IMR-90 (cell line): ENCODE measurements at regions not wholly inside any gene's neighbourhood (a gene's known extent, or its start where the extent isn't known, plus 50 kb on each side); places are given as distances from the start of the nearest gene placed in this dataset.

Experiments used
- ATAC-seq: fragments of 200-7000 bp; cut with Tn5 transposase; 2 replicates; pipeline ENCODE4 v1.9.1; 2020; ENCODE audit warnings: low read depth, mild to moderate bottlenecking, moderate library complexity
- BruUV-seq: library from RNA; stranded (reverse); fragments of 400-500 nt; replicated peaks from 2 replicates; lab custom pipeline; 2021; lab: Mats Ljungman, UMichigan
- CTCF ChIA-PET: fragments of 300-600 bp; formaldehyde crosslinking; extraction: SDS; loops from one replicate; lab custom pipeline; 2021; ENCODE audit warnings: antibody characterized with exemption; lab: Yijun Ruan, JAX
- POLR2A ChIA-PET: fragments of 300-600 bp; sonication (Branson Sonifier 250); formaldehyde crosslinking; loops from one replicate; lab custom pipeline; 2022; ENCODE audit warnings: antibody characterized with exemption; ENCODE audit not compliant: unreplicated experiment; lab: Charles Lee
- DNase-seq: peaks from one replicate; pipeline ENCODE4 v3.0.0; 2013
- H2AFZ ChIP-seq: replicated peaks from 2 replicates; pipeline ENCODE3; 2013; ENCODE audit warnings: low read length, mild to moderate bottlenecking; ENCODE audit not compliant: poor library complexity
- H2AK5ac ChIP-seq: 2 replicates; pipeline ENCODE4 v1.6.1; 2013; ENCODE audit warnings: low read depth, low read length, inconsistent platforms
- H2AK9ac ChIP-seq: replicated peaks from 2 replicates; pipeline ENCODE3; 2013; ENCODE audit warnings: mild to moderate bottlenecking, low read depth, low read length, moderate library complexity; ENCODE audit not compliant: poor library complexity
- H2BK120ac ChIP-seq: 2 replicates; pipeline ENCODE4 v1.6.1; 2013; ENCODE audit warnings: low read depth, low read length, inconsistent platforms
- H2BK15ac ChIP-seq: 3 replicates; pipeline ENCODE4 v1.6.1; 2013; ENCODE audit warnings: low read depth, low read length, inconsistent platforms
- H2BK20ac ChIP-seq: 2 replicates; pipeline ENCODE4 v1.6.1; 2013; ENCODE audit warnings: low read depth, mild to moderate bottlenecking, inconsistent platforms, low read length, moderate library complexity
- H2BK5ac ChIP-seq: 2 replicates; pipeline ENCODE4 v1.6.1; 2013; ENCODE audit warnings: mild to moderate bottlenecking, low read depth, low read length, inconsistent platforms; ENCODE audit not compliant: poor library complexity, severe bottlenecking
- H3K14ac ChIP-seq: replicated peaks from 2 replicates; pipeline ENCODE4 v1.6.1; 2013; ENCODE audit warnings: low read depth, low read length, inconsistent platforms
- H3K18ac ChIP-seq: 2 replicates; pipeline ENCODE4 v1.6.1; 2013; ENCODE audit warnings: low read depth, low read length, control low read depth
- H3K23ac ChIP-seq: 2 replicates; pipeline ENCODE4 v1.6.1; 2013; ENCODE audit warnings: low read depth, low read length, inconsistent platforms
- H3K27ac ChIP-seq: 2 replicates; pipeline ENCODE4 v1.5.1; 2013; ENCODE audit warnings: mild to moderate bottlenecking, control low read depth, low read length; ENCODE audit not compliant: insufficient read depth
- H3K27me3 ChIP-seq: 2 replicates; pipeline ENCODE4 v1.6.1; 2013; ENCODE audit warnings: low read length; ENCODE audit not compliant: control insufficient read depth, insufficient read depth
- H3K36me3 ChIP-seq: 2 replicates; pipeline ENCODE4 v1.6.1; 2013; ENCODE audit warnings: low read length, mixed read lengths; ENCODE audit not compliant: control insufficient read depth, insufficient read depth
- H3K4ac ChIP-seq: 2 replicates; pipeline ENCODE4 v1.6.1; 2013; ENCODE audit warnings: low read depth, low read length, inconsistent platforms
- H3K4me1 ChIP-seq: 2 replicates; pipeline ENCODE4 v1.6.1; 2013; ENCODE audit warnings: low read length, mixed read lengths; ENCODE audit not compliant: control insufficient read depth, insufficient read depth
- H3K4me2 ChIP-seq: 2 replicates; pipeline ENCODE4 v1.6.1; 2013; ENCODE audit warnings: low read depth, mild to moderate bottlenecking, control low read depth, low read length, moderate library complexity
- H3K4me3 ChIP-seq: 2 replicates; pipeline ENCODE4 v1.5.1; 2013; ENCODE audit warnings: low read depth, mild to moderate bottlenecking, control low read depth, low read length, moderate library complexity; ENCODE audit not compliant: insufficient read depth
- H3K56ac ChIP-seq: 2 replicates; pipeline ENCODE4 v1.6.1; 2013; ENCODE audit warnings: low read length, inconsistent platforms; ENCODE audit not compliant: insufficient read depth; ENCODE audit errors: extremely low read depth
- H3K79me1 ChIP-seq, 2 experiments: 2 replicates each; pipeline ENCODE4 v1.6.1; 2013; ENCODE audit warnings: low read length in 2 of 2, inconsistent platforms in 1 of 2, low read depth in 1 of 2
- H3K9ac ChIP-seq: 2 replicates; pipeline ENCODE4 v1.6.1; 2013; ENCODE audit warnings: low read depth, low read length, control low read depth
- H3K9me1 ChIP-seq: 2 replicates; pipeline ENCODE4 v1.6.1; 2013; ENCODE audit warnings: low read length, inconsistent platforms; ENCODE audit not compliant: insufficient read depth
- H3K9me3 ChIP-seq: 2 replicates; pipeline ENCODE4 v1.6.1; 2013; ENCODE audit warnings: low read length; ENCODE audit not compliant: control insufficient read depth, insufficient read depth
- H4K20me1 ChIP-seq: 2 replicates; pipeline ENCODE4 v1.6.1; 2013; ENCODE audit warnings: low read length, inconsistent platforms; ENCODE audit not compliant: insufficient read depth
- H4K5ac ChIP-seq: 2 replicates; pipeline ENCODE4 v1.6.1; 2013; ENCODE audit warnings: mild to moderate bottlenecking, low read depth, low read length, control low read depth
- H4K8ac ChIP-seq, 2 experiments: 2 replicates each; pipeline ENCODE4 v1.6.1; 2013; ENCODE audit warnings: low read depth in 2 of 2, low read length in 2 of 2, control low read depth in 1 of 2, inconsistent platforms in 1 of 2
- H4K91ac ChIP-seq: 2 replicates; pipeline ENCODE4 v1.6.1; 2013; ENCODE audit warnings: low read depth, low read length, inconsistent platforms; ENCODE audit not compliant: insufficient read depth
- BHLHE40 ChIP-seq: fragments of 150-350 bp; IDR thresholded peaks from 2 replicates; pipeline ENCODE4 v1.6.1; 2016; ENCODE audit warnings: mild to moderate bottlenecking, low read depth, low read length
- CEBPB ChIP-seq: IDR thresholded peaks from 2 replicates; pipeline ENCODE4 v1.6.1; 2012; ENCODE audit warnings: low read depth, low read length, improper control_type of control experiment
- CTCF ChIP-seq: conservative IDR thresholded peaks from 2 replicates; pipeline ENCODE4 v1.5.1; 2012; ENCODE audit warnings: mild to moderate bottlenecking, low read depth, low read length, improper control_type of control experiment
- ELK1 ChIP-seq: fragments of 150-350 bp; IDR thresholded peaks from 2 replicates; pipeline ENCODE4 v1.6.1; 2016; ENCODE audit warnings: low read depth, mild to moderate bottlenecking, low read length, moderate library complexity, borderline replicate concordance
- MAFK ChIP-seq: IDR thresholded peaks from 2 replicates; pipeline ENCODE4 v1.6.1; 2012; ENCODE audit warnings: low read depth, low read length, improper control_type of control experiment
- MAZ ChIP-seq: IDR thresholded peaks from 2 replicates; pipeline ENCODE4 v1.6.1; 2012; ENCODE audit warnings: low read depth, mild to moderate bottlenecking, low read length, improper control_type of control experiment, moderate library complexity, borderline replicate concordance
- NFE2L2 ChIP-seq: fragments of 150-350 bp; IDR thresholded peaks from 2 replicates; pipeline ENCODE4 v1.6.1; 2016; ENCODE audit warnings: low read depth, mild to moderate bottlenecking, low read length
- POLR2A ChIP-seq: IDR thresholded peaks from 2 replicates; pipeline ENCODE4 v1.6.1; 2012; ENCODE audit warnings: mild to moderate bottlenecking, low read depth, low read length
- RAD21 ChIP-seq: IDR thresholded peaks from 2 replicates; pipeline ENCODE4 v1.6.1; 2012; ENCODE audit warnings: low read length, improper control_type of control experiment
- RCOR1 ChIP-seq: IDR thresholded peaks from 2 replicates; pipeline ENCODE4 v1.6.1; 2012; ENCODE audit warnings: mild to moderate bottlenecking, low read length, improper control_type of control experiment; ENCODE audit not compliant: insufficient replicate concordance
- RFX5 ChIP-seq: IDR thresholded peaks from 2 replicates; pipeline ENCODE4 v1.8.0; 2012; ENCODE audit warnings: low read depth, mild to moderate bottlenecking, low read length, moderate library complexity
- SMC3 ChIP-seq: fragments of 150-350 bp; IDR thresholded peaks from 2 replicates; pipeline ENCODE4 v1.6.1; 2016; ENCODE audit warnings: low read depth, mild to moderate bottlenecking, antibody characterized with exemption, low read length, moderate library complexity
- USF2 ChIP-seq: fragments of 150-350 bp; IDR thresholded peaks from 2 replicates; pipeline ENCODE4 v1.6.1; 2017; ENCODE audit warnings: mild to moderate bottlenecking, antibody characterized with exemption, low read length, low read depth
- WGBS, 2 experiments: methylation state at CpG; one replicate each; pipeline versions ENCODE4 v1.1.5 to v1.1.7; 2013; ENCODE audit warnings: missing lambda C conversion rate in 2 of 2; ENCODE audit not compliant: insufficient read length in 1 of 2; ENCODE audit errors: extremely low coverage in 2 of 2; 5-methylcytosine and 5-hydroxymethylcytosine counted together
- dilution Hi-C: fragments of 300-500 bp; cut with HindIII; formaldehyde crosslinking; loops from one replicate; pipeline ENCODE4 v1.14.3; 2018; ENCODE audit warnings: low sequenced_read_pairs; ENCODE audit not compliant: unreplicated experiment
- in situ Hi-C: fragments of 300-500 bp; cut with MboI; formaldehyde crosslinking; loops from 3 replicates; pipeline ENCODE4 v1.14.3; 2019; ENCODE audit warnings: low sequenced_read_pairs, inconsistent platforms, mixed read lengths
- intact Hi-C: fragments of 100-400 bp; cut with micrococcal nuclease; formaldehyde crosslinking; loops from 2 replicates; pipeline ENCODE4 v1.10.0; 2022

- no peaks in the 10 kb centered on the region for H3K4me1 ChIP-seq
- no peak overlapping the region for H4K91ac ChIP-seq
- no peak overlapping the region for H3K4me3 ChIP-seq
- intact Hi-C loops, result no loop called here
- no peak overlapping the region for H2AK5ac ChIP-seq
- H3K56ac ChIP-seq, result no peak overlapping the region
- no TSS peak for BruUV-seq
- H3K9me1 ChIP-seq, result 0 out of 2 replicates have a peak, but pooled peaks cover 2% of the 10 kb centered on the region
- in situ Hi-C loops, result no loop called here
- H4K8ac ChIP-seq, result no peak overlapping the region
- H3K4ac ChIP-seq, result no peak overlapping the region
- no peak overlapping the region for H2AK9ac ChIP-seq
- H3K9me3 ChIP-seq, result no peaks in the 10 kb centered on the region
- ATAC-seq (no peak), DNase-seq (no peak)
- H4K5ac ChIP-seq, result no peak overlapping the region
- no peak overlapping the region for H2BK5ac ChIP-seq
- POLR2A ChIA-PET, result no interaction called here
- no peak overlapping the region for H3K27ac ChIP-seq
- no peak overlapping the region for H2BK20ac ChIP-seq
- dilution Hi-C loops, result no loop called here
- no peak overlapping the region for H3K23ac ChIP-seq
- H2BK15ac ChIP-seq, result no peak overlapping the region
- H4K20me1 ChIP-seq, result no peaks in the 10 kb centered on the region
- no peaks in the 10 kb centered on the region for H3K79me1 ChIP-seq
- H3K36me3 ChIP-seq, result no peaks in the 10 kb centered on the region
- no peak overlapping the region for H2AFZ ChIP-seq
- TF ChIP-seq BHLHE40 (no peak), NFE2L2 (no peak), RAD21 (no peak), CTCF (no peak), USF2 (no peak), POLR2A (no peak), MAFK (no peak), CEBPB (no peak), RFX5 (no peak), MAZ (no peak), SMC3 (no peak), RCOR1 (no peak), ELK1 (no peak)
- no peak overlapping the region for H3K14ac ChIP-seq
- H3K18ac ChIP-seq, result no peak overlapping the region
- 40% methylated on average over 1 of the region's 5 CpGs; no CpG with 5 or more reads in 1 of the 2 experiments for WGBS, 2 experiments
- H3K27me3 ChIP-seq, result no peaks in the 10 kb centered on the region
- no peak overlapping the region for H3K9ac ChIP-seq
- CTCF ChIA-PET, result no interaction called here
- no peak overlapping the region for H3K4me2 ChIP-seq
- no peak overlapping the region for H2BK120ac ChIP-seq
These were observed 2041.4 kb upstream of the CELF4 start for GRCh38 chr18:39607034-39607433.
